CD4-positive, alpha-beta T cell (primary cell): ENCODE measurements at regions not wholly inside any gene's neighbourhood (a gene's known extent, or its start where the extent isn't known, plus 50 kb on each side); places are given as distances from the start of the nearest gene placed in this dataset.

Experiments used
- ATAC-seq: fragments of 200-7000 bp; cut with Tn5 transposase; one replicate; pipeline ENCODE4 v1.10.0; 2022; ENCODE audit warnings: mild to moderate bottlenecking; ENCODE audit not compliant: poor library complexity
- CTCF ChIA-PET: fragments of 350-600 bp; sonication (Branson Sonifier 250); formaldehyde crosslinking; loops from one replicate; lab custom pipeline; 2021; ENCODE audit warnings: antibody characterized with exemption, inconsistent platforms; lab: Charles Lee
- POLR2A ChIA-PET: fragments of 350-600 bp; sonication (Branson Sonifier 250); formaldehyde crosslinking; loops from one replicate; lab custom pipeline; 2021; ENCODE audit warnings: antibody characterized with exemption, inconsistent platforms; lab: Charles Lee
- DNase-seq, 14 experiments: peaks; one replicate each; pipeline ENCODE4 v3.0.0-alpha.2; 2013 to 2020; ENCODE audit warnings: mixed read lengths in 2 of 14
- H3K27ac ChIP-seq, 2 donors: one replicate each; pipeline versions ENCODE4 v1.5.1 to v1.7.0; 2013; ENCODE audit warnings: low read length in 2 of 2, low read depth in 1 of 2, mild to moderate bottlenecking in 1 of 2
- H3K27me3 ChIP-seq, 2 experiments: 1 replicate in 1 of 2; 2 replicates in 1 of 2; pipeline versions ENCODE4 v1.6.1 to v1.7.0; 2013; ENCODE audit warnings: low read length in 2 of 2, control low read depth in 1 of 2, mild to moderate bottlenecking in 1 of 2, moderate library complexity in 1 of 2; ENCODE audit not compliant: insufficient read depth in 2 of 2, control insufficient read depth in 1 of 2
- H3K36me3 ChIP-seq: one replicate; pipeline ENCODE4 v1.6.1; 2013; ENCODE audit warnings: low read length, control low read depth; ENCODE audit not compliant: insufficient read depth
- H3K4me1 ChIP-seq: one replicate; pipeline ENCODE4 v1.6.1; 2013; ENCODE audit warnings: low read length, control low read depth; ENCODE audit not compliant: insufficient read depth
- H3K4me3 ChIP-seq: one replicate; pipeline ENCODE4 v1.5.1; 2013; ENCODE audit warnings: mild to moderate bottlenecking, low read length, moderate library complexity
- H3K9me3 ChIP-seq, 2 experiments: 1 replicate in 1 of 2; 2 replicates in 1 of 2; pipeline versions ENCODE4 v1.6.1 to v1.7.0; 2013; ENCODE audit warnings: low read length in 2 of 2, mild to moderate bottlenecking in 2 of 2, control low read depth in 1 of 2, moderate library complexity in 1 of 2; ENCODE audit not compliant: control insufficient read depth in 1 of 2, insufficient read depth in 1 of 2
- H3K27ac Mint-ChIP-seq: one replicate; pipeline ENCODE4 v1.8.0; 2020; ENCODE audit warnings: mixed read lengths
- H3K27me3 Mint-ChIP-seq: one replicate; pipeline ENCODE4 v1.8.0; 2021; ENCODE audit warnings: mixed read lengths
- H3K36me3 Mint-ChIP-seq: one replicate; pipeline ENCODE4 v1.8.0; 2021; ENCODE audit warnings: low read depth, mixed read lengths
- H3K4me1 Mint-ChIP-seq: one replicate; pipeline ENCODE4 v1.8.0; 2021; ENCODE audit warnings: low read depth, mixed read lengths
- H3K4me3 Mint-ChIP-seq: one replicate; pipeline ENCODE4 v1.8.0; 2020; ENCODE audit warnings: mild to moderate bottlenecking, mixed read lengths
- H3K9me3 Mint-ChIP-seq: one replicate; pipeline ENCODE4 v1.8.0; 2020; ENCODE audit warnings: mixed read lengths
- intact Hi-C, 2 experiments: fragments of 100-400 bp; cut with DNase I in 1 of 2; cut with micrococcal nuclease in 1 of 2; formaldehyde crosslinking; loops; one replicate each; pipeline versions ENCODE4 v1.15.1 to v1.9.0; 2023 to 2025; cut with DNase I, micrococcal nuclease
- TF ChIP-seq, protein P1 (sequence below): fragments of 200-600 bp; IDR thresholded peaks from one replicate; pipeline ENCODE4 v1.8.0; 2022; ENCODE audit warnings: antibody characterized with exemption, mild to moderate bottlenecking

DNA sequence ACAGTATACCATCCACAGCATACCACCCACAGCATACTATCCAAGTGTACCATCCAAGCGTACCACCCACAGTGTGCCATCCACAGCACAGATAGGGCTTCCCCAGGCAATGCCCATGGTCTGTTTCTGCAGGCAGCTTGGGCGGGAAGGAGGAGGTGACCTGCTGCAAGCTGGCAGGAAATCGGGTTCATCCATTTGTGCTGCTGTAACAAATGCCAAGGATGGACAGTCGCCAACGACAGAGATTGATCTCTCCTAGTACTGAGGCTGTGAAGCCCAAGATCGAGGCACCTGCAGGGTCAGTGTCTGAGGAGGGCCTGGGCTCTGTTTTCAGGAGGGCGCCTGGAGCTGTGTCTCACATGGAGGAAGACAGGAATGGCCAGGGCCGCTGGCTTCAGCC is 93.6 kb upstream of the SNTG2 start:
- CTCF ChIA-PET = no interaction called here
- DNase-seq (no peak), ATAC-seq (no peak)
- peaks cover 2% of the 10 kb centered on the region for H3K9me3 Mint-ChIP-seq
- H3K36me3 ChIP-seq = no peaks in the 10 kb centered on the region
- TF ChIP-seq, protein P1, sequence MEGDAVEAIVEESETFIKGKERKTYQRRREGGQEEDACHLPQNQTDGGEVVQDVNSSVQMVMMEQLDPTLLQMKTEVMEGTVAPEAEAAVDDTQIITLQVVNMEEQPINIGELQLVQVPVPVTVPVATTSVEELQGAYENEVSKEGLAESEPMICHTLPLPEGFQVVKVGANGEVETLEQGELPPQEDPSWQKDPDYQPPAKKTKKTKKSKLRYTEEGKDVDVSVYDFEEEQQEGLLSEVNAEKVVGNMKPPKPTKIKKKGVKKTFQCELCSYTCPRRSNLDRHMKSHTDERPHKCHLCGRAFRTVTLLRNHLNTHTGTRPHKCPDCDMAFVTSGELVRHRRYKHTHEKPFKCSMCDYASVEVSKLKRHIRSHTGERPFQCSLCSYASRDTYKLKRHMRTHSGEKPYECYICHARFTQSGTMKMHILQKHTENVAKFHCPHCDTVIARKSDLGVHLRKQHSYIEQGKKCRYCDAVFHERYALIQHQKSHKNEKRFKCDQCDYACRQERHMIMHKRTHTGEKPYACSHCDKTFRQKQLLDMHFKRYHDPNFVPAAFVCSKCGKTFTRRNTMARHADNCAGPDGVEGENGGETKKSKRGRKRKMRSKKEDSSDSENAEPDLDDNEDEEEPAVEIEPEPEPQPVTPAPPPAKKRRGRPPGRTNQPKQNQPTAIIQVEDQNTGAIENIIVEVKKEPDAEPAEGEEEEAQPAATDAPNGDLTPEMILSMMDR = no peak
- H3K4me3 Mint-ChIP-seq = no peak overlapping the region
- H3K4me1 Mint-ChIP-seq = peaks cover 11% of the 10 kb centered on the region
- POLR2A ChIA-PET = no interaction called here
- intact Hi-C loops = no loop called here
- no peak overlapping the region for H3K4me3 ChIP-seq
- H3K27me3 Mint-ChIP-seq = no peaks in the 10 kb centered on the region
- H3K27ac Mint-ChIP-seq = no peak overlapping the region
- H3K4me1 ChIP-seq = peaks cover 15% of the 10 kb centered on the region
- peaks cover 0 to 22% of the 10 kb centered on the region in 2 experiments for H3K9me3 ChIP-seq
- H3K27ac ChIP-seq = no peak overlapping the region
- no peaks in the 10 kb centered on the region for H3K36me3 Mint-ChIP-seq
- no peaks in the 10 kb centered on the region for H3K27me3 ChIP-seq

DNA sequence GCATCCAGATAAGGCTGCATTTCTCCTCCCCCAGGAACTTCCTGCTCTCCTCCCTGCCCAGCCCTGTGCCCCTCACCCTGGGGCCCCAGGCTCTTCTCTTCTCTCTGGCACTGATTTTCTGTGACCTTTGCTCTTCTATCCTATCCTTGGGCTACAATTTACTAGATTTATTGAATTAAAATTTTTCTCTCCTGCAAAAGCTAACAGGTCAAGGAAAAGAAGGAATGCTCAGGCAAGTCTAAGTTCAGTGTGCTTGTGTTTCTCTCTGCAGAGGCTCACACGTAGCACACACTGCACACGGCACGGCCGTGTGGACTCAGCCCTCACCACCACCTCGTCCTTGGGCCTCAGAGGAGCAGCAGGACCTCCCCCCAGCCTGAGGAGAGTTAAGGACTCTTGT is 94.2 kb upstream of the SNTG2 start:
- intact Hi-C loops = no loop called here
- TF ChIP-seq, protein P1 = no peak
- Mint-ChIP-seq H3K27me3 (no peaks in the 10 kb centered on the region), H3K9me3 (peaks cover 2% of the 10 kb centered on the region), H3K36me3 (no peaks in the 10 kb centered on the region), H3K4me1 (peaks cover 11% of the 10 kb centered on the region), H3K4me3 (no peak overlapping the region), H3K27ac (no peak overlapping the region)
- H3K27me3 ChIP-seq = no peaks in the 10 kb centered on the region
- no peak overlapping the region for H3K4me3 ChIP-seq
- DNase-seq = no peak
- H3K4me1 ChIP-seq = peaks cover 15% of the 10 kb centered on the region
- ChIA-PET CTCF (no interaction called here), POLR2A (interaction anchor here (0.6 kb wide), 1 partner anchor 640 kb away, joined by 4 read pairs; no protein-coding TSS in a partner anchor)
- H3K9me3 ChIP-seq = peaks cover 0 to 22% of the 10 kb centered on the region in 2 experiments
- no peak for ATAC-seq
- H3K36me3 ChIP-seq = no peaks in the 10 kb centered on the region
- H3K27ac ChIP-seq = no peak overlapping the region

DNA sequence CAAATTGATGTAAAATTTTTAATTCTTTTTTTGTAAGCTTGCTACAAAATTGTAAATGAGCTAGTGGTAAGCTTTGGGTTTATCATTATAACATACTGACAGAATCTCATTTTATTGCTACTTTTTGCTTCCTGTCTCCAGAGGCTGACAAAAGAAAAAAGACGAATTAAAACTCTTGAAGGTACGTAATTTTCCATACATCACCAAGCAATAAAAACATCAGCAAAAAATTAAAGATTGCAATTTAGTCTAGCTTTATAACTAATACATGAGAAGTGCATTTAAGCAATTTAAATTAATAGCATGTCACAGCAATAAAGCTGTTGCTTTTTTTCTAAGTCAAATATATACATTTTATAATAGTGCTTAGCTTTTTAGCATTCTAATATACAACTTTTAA is 94.6 kb upstream of the SNTG2 start:
- no peak overlapping the region for H3K4me3 ChIP-seq
- peaks cover 15% of the 10 kb centered on the region for H3K4me1 ChIP-seq
- intact Hi-C loops = no loop called here
- DNase-seq (no peak), ATAC-seq (no peak)
- H3K9me3 ChIP-seq = peaks cover 0 to 24% of the 10 kb centered on the region in 2 experiments
- no peaks in the 10 kb centered on the region for H3K27me3 ChIP-seq
- Mint-ChIP-seq H3K4me1 (peaks cover 11% of the 10 kb centered on the region), H3K36me3 (no peaks in the 10 kb centered on the region), H3K4me3 (no peak overlapping the region), H3K9me3 (peaks cover 2% of the 10 kb centered on the region), H3K27ac (no peak overlapping the region), H3K27me3 (no peaks in the 10 kb centered on the region)
- POLR2A ChIA-PET = no interaction called here
- no peak overlapping the region for H3K27ac ChIP-seq
- no peaks in the 10 kb centered on the region for H3K36me3 ChIP-seq
- CTCF ChIA-PET = no interaction called here
- TF ChIP-seq, protein P1 = no peak
